ENCODE measurements at regions not wholly inside any gene's neighbourhood (a gene's known extent, or its start where the extent isn't known, plus 50 kb on each side); places are given as distances from the start of the nearest gene placed in this dataset.

DNA sequence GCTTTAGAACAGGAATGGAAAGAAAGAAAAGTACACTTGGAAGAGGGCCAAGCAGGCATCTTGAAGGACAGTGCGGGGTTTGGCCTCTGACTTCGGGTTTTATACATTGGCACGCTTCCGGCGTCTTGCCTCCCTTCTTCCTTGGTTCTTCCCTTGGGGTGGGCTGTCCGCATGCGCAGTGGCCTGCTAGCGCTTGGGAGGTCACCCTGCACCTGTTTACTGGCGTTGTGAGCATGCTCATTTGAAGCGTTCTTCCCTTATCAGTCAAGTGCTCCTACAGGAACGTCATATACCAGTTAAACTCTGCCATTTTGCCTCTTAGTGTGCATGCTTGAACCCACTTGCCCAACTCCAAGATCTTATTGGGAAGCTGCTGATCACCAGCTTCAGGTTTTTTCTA, 230.0 kb downstream of the TTLL2 start:
- TF ChIP-seq PPARA (CRISPR knock-in tag; IDR thresholded peaks at IDR 0.05; ENCODE audit: borderline replicate concordance), result no peak
- TF ChIP-seq PATZ1 (CRISPR knock-in tag; IDR thresholded peaks at IDR 0.05; ENCODE audit: borderline replicate concordance), result no peak
- TF ChIP-seq ZNF565 (CRISPR knock-in tag; conservative IDR thresholded peaks at IDR 0.05; ENCODE audit: low read depth), result no peak
- no peak for TF ChIP-seq ZFP3 (CRISPR knock-in tag; IDR thresholded peaks at IDR 0.05)
- TF ChIP-seq ESRRG (CRISPR knock-in tag; IDR thresholded peaks at IDR 0.05), result no peak
- no peak for TF ChIP-seq ZFP30 (CRISPR knock-in tag; IDR thresholded peaks at IDR 0.05)
- TF ChIP-seq RARB (CRISPR knock-in tag; IDR thresholded peaks at IDR 0.05), result no peak
- no peak for TF ChIP-seq SNAI2 (CRISPR knock-in tag; IDR thresholded peaks at IDR 0.05)
- no peak for TF ChIP-seq ZNF8 (CRISPR knock-in tag; IDR thresholded peaks at IDR 0.05)
- TF ChIP-seq ARNTL (CRISPR knock-in tag; IDR thresholded peaks at IDR 0.05; ENCODE audit: borderline replicate concordance, low read depth), result no peak

Measured in SK-N-SH treated with all-trans-retinoic acid at 6 μM for 48 hours (cell line).